ENCODE measurements at regions not wholly inside any gene's neighbourhood (a gene's known extent, or its start where the extent isn't known, plus 50 kb on each side); places are given as distances from the start of the nearest gene placed in this dataset.

DNA sequence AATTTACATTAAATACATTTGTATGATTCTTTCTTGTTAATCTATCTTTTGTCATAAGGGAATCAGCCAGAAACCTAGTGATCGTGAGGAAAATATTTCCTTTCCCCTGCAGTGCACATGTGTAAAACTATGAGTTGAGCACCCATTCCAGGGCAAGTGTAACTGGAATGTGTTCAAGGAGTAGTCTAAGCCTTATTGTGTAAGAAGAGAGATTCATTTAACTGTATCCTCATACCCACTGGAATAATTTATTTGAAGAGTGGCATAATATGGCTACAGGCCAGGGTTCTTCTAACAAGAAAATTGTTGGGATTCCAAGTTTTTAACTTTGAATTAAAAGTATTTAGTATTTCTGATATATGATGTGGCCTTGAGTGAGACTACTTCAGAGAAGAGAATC lies 1692.7 kb downstream of the EFNA5 start:
- H3K27ac ChIP-seq = no peak overlapping the region

DNA sequence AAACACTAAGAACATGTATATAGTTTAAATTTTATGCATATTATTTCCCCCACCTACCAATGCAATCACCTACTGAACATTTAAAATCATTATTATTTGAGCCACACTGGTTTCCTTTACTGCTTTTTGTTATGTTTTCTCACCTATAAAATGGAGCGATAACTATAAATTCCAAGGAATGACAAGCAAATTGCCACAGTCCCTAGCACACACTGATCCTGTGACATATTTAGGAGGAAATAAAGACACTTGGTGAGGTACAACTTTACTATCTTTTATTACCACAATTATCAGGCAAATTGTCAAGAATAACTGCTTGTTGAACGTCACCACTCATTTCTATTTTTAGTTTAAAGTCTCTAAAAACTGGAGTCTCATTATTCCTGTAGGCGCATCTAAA lies 1693.6 kb downstream of the EFNA5 start:
- H3K27ac ChIP-seq = no peak overlapping the region
- TF ChIP-seq, protein P1, sequence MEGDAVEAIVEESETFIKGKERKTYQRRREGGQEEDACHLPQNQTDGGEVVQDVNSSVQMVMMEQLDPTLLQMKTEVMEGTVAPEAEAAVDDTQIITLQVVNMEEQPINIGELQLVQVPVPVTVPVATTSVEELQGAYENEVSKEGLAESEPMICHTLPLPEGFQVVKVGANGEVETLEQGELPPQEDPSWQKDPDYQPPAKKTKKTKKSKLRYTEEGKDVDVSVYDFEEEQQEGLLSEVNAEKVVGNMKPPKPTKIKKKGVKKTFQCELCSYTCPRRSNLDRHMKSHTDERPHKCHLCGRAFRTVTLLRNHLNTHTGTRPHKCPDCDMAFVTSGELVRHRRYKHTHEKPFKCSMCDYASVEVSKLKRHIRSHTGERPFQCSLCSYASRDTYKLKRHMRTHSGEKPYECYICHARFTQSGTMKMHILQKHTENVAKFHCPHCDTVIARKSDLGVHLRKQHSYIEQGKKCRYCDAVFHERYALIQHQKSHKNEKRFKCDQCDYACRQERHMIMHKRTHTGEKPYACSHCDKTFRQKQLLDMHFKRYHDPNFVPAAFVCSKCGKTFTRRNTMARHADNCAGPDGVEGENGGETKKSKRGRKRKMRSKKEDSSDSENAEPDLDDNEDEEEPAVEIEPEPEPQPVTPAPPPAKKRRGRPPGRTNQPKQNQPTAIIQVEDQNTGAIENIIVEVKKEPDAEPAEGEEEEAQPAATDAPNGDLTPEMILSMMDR (conservative IDR thresholded peaks at IDR 0.05) = no peak

More for the DNA sequence above, 1692.7 kb downstream of the EFNA5 start:
- TF ChIP-seq, protein P1 (conservative IDR thresholded peaks at IDR 0.05) = no peak

DNA sequence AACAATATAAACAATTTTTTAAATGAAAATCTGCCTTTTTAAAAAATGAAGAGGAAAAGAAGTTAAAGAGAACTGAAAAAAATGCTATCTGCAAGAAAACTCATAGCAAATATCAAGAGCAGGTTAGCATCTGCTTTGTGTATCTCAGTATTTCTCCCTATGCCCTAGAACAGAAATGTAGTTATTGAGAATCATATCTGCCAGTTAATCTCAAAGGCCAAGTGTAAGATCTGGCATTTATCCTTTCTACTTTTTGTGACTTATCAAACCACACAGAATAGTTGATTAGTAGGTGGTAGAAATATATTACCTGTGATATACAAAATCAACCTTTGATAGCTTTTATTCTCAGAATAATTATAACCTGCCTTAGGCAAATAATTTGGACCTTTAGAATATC lies 1699.8 kb downstream of the EFNA5 start:
- H3K27ac ChIP-seq = no peak overlapping the region
- TF ChIP-seq, protein P1 (conservative IDR thresholded peaks at IDR 0.05) = no peak

DNA sequence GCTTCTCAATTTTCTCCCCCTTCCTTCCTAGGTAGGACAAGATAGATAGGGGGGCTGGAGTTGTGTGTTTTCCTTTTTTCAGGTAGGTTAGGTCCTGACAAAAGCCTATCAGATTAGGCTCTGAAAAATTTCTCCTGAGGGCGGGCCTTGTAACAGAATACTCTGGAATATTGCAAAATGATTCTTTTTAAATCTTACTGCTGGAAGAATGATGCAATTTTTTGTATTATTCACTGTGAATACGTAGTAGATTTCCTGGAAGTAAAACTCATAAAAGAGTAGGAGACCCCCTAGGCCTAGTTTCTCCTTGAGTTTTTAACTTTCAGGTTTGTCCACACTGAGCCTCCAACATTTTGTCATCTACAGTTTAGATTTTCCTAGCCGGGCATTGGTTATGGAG lies 1701.8 kb downstream of the EFNA5 start:
- TF ChIP-seq, protein P1 (conservative IDR thresholded peaks at IDR 0.05) = no peak

DNA sequence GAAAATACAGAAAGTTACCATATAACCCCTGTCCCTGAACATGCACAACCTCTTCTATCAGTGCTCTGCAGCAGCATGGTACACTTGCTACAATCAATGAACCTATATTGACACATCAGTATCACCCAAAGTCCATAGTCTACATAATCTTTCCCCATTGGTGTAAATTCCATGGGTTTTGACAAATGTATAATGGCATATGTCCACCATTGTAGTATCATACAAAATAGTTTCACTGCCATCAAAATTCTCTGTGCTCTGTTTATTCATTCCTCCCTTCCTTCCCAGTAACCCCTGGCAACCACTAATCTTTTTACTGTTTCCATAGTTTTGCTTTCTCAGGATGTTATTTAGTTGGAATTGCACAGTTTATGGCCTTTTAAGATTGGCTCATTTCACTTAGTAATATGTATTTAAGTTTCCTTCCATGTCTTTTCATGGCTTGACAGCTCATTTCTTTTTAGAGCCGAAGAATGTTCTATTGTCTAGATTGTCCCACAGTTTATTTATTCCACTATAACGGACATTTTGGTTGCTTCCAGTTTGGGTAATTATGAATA lies 1707.0 kb downstream of the EFNA5 start:
- TF ChIP-seq, protein P1 (conservative IDR thresholded peaks at IDR 0.05) = no peak

More for the DNA sequence above, 1701.8 kb downstream of the EFNA5 start:
- no peak overlapping the region for H3K27ac ChIP-seq

DNA sequence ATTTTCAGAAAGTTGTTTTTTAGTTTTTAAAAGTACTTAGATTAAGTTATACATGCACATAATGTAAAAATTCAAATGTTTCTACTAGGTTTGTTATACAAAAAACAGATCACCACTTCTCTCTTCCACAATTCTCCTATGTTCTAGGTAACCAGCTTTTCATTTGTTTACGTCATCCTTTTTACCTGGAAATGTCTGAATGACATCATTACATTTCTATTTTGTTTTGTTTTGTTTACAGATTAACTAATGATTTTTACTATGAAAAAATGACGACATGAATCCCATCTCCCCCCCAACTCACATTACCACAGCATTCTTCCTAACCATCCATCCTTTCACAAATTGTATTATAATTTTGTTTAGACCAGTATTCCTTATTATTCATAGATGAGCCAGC lies 1709.2 kb downstream of the EFNA5 start:
- H3K27ac ChIP-seq = no peak overlapping the region
- TF ChIP-seq, protein P1 (conservative IDR thresholded peaks at IDR 0.05) = no peak

More for the DNA sequence above, 1707.0 kb downstream of the EFNA5 start:
- H3K27ac ChIP-seq = no peak overlapping the region

DNA sequence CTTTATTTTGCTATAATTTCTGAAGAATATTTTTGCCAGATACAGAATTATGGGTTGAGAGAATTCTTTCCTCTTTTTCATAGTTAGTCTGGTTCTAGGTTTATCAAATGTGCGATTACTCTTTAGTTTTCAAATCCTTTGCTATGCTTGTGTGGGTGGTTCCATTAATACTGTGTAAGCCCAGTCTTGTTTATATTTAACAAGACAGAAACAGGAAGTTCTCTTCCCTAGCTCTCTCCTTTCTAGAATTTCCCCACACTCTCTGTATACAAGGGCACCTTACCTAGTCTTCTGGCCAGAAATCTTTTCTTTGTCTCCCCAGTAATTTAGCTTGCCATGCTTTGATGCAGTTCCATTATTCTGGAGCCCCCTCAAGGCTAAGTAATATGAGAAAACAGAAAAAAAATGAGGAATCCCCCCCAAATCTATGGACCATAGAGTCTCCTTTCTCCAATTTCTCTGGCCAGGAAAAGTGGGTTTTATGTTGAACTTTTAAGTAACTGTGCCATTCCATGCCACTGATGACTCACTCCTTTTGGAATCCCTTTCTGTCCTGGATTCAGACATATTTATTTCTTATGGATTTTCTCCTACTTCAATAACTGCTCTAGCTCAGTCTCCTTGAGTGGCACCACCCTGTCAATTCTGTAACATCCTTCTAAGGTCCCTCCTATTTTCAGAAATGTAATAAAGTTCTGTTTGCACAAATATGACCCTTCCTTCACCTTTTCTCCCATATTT lies 1714.1 kb downstream of the EFNA5 start:
- TF ChIP-seq, protein P1 (conservative IDR thresholded peaks at IDR 0.05) = no peak

More for the DNA sequence above, 1714.1 kb downstream of the EFNA5 start:
- H3K27ac ChIP-seq = no peak overlapping the region

Data from VCaP (cell line).